ENCODE measurements at regions not wholly inside any gene's neighbourhood (a gene's known extent, or its start where the extent isn't known, plus 50 kb on each side); places are given as distances from the start of the nearest gene placed in this dataset.

GRCh38 chr7:26513948-26514347, 222.3 kb downstream of the SNX10 start:
- DNase-seq (ENCODE audit: low spot score): no peak

GRCh38 chr7:26514633-26515032, 223.0 kb downstream of the SNX10 start:
- DNase-seq (ENCODE audit: low spot score): no peak

DNA sequence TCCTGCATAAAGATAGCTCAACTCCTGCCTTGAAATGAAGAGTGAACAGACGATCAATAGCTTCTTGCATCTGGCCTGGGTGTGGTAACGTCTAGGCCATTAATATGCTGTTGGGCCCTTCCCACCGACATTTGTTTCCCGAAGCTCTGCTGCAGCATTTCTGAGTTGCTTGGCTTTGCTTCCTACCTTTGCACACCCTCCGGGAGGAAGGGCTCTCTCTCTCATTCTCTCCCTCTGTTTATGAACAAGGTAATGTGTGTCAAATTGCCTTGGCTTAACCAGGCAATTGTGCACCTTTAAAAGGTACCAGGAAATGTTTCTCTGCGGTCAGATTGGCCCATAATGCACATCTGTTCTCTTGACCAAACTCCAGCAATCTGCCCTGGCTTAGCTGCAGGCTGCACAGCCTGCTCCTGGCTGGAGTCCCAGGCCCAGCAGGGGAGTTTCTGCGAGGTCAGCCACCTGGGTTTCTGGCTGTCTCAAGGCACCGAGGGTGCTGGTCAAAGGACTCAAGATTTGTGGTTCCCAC, 223.7 kb downstream of the SNX10 start:
- peak; percentile 55 for DNase-seq (ENCODE audit: low spot score)

GRCh38 chr7:26520483-26520882, 228.8 kb downstream of the SNX10 start:
- DNase-seq (ENCODE audit: low spot score): no peak

DNA sequence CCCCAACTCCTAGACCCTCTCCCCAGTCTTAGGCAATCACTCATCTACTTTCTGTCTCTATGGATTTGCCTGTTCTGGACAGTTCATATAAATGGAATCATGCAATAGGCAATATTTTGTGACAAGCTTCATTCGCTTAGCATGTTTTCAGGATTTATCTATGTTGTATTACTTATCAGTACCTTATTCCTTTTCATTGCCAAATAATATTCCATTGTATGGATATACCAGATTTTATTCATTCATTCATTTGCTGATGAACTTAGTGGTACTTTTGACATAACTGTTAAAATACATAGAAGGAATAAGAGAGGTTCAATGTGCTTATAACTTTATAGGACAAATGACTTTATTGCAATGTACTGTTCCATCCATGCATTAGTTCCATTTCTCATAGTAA, 231.0 kb downstream of the SNX10 start:
- no peak for DNase-seq (ENCODE audit: low spot score)

- DNase-seq (ENCODE audit: low spot score): no peak
Measured at GRCh38 chr7:26525398-26526264, 234.0 kb downstream of the SNX10 start.

GRCh38 chr7:26526265-26526587, 234.6 kb downstream of the SNX10 start:
- no peak for DNase-seq (ENCODE audit: low spot score)

GRCh38 chr7:26531926-26532325, 240.3 kb downstream of the SNX10 start:
- no peak for DNase-seq (ENCODE audit: low spot score)

- DNase-seq (ENCODE audit: low spot score): no peak
Measured at GRCh38 chr7:26532471-26532870, 240.8 kb downstream of the SNX10 start.

GRCh38 chr7:26533217-26533616, 241.6 kb downstream of the SNX10 start:
- no peak for DNase-seq (ENCODE audit: low spot score)

DNA sequence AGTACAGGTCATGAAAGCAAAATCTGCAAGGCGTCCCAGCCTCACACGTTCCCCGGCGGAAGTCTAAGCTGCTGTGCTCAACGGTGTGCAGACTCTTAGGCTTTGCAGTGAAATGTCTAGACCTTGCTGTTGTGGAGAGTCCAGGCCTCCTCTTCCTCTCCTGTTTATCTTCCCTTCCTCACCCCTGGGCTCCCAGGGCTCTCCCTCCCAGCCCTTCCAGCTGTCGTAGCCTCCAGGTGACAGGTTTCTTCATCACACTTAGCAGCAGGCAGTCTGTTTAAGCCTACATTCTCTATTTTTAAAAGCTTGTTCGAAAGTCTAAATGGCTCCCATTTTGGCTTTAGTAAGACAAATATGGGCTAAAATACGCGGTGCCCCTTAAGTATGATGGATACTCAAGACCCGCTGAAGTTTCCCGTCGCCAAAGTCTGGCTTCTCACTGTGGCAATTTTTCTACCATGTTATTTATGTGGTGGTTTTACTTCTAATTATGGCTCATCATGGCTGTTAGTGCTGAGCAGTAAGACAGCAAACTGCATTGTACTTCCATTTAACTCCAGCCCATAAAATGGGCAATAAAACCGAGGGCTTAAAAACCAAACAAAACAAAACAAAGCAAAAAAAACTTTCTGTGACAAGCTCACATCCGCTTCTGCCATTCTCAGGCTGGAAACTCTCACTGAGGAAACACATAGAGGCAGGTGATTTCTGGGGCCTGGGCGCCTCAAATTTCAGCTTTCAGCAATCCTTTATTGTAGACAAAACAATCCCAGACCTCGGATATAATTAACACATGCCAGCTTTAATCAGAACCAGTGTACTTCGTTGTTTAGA, 243.2 kb downstream of the SNX10 start:
- DNase-seq (ENCODE audit: low spot score): peak; percentile 78

- DNase-seq (ENCODE audit: low spot score): no peak
Measured at GRCh38 chr7:26535483-26536007, 243.9 kb downstream of the SNX10 start.

DNA sequence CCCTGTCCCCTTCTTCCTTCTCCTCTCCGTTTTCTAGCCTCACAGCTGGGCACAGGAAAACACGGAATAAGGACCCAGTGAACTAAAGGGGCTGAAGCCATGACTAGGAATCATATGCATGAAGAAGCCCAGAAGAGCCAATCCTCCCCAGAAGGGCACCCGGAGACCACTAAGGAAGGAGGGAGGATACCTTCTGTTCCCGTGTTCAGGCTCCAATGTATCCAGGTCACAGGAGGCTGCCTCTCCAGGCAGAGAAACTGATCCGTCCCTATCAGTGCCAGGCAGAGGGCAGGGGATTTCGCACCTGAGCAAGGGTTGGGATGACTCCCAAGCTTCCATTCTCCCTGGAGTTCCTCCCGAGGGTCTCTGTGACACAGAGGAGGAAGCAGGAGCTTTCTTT, 246.6 kb downstream of the SNX10 start:
- no peak for DNase-seq (ENCODE audit: low spot score)

DNA sequence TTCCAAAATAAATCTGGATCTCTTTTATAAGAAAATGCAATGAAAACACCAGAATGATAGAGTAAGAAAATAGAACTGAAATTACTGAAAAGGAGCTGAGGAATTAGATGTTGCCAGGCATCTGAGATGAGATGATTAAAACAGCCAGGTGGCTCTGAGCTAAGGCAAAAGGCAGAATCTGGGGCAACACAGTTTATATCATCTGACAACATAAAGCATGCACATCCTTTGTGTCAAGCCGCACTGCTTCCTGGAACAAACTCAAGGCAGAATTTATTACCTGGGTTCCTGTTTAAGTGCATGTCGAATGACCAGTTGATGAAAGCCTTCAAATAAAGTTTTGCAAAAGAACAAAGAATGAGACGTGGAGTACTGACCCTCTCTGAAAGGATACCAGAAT, 247.0 kb downstream of the SNX10 start:
- DNase-seq (ENCODE audit: low spot score): no peak

DNA sequence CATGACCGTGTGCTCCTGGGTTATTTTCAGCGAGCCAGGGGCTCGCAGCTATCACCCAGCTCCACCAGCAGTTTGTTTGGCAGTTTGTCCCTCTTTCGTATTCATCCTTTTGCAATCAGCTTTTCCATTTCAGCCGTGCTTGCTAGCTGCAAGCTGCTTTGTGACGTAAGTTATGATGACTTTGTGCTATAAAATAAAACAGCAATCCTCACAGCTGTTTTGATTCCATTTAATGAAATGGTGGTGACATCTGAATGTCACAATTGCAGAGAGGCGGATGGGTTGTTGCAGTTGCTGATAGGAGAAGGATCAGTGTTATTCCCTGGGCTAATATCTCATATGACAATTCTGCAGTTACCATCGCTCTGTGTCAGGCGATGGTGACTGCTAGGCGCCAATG, 251.7 kb downstream of the SNX10 start:
- DNase-seq (ENCODE audit: low spot score): no peak

DNA sequence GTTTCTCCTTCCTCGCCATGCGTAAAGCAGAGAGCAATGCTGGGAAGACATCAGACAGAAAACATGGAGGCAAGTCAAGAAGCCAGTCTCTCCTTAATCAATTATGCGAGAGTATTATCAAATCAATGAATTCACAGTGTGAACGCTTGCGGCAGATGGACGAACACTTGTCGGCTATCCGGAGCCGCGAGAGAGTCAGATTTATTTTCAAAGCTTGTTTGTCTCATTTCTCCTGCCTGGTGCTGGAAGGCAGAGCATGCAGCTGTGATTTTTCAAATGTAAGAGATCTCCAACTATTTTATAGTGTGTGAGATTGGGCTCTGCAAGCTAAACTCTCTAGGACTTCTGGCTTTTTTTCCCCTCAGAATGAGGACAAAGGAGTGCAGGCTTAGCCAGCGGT, 252.3 kb downstream of the SNX10 start:
- DNase-seq (ENCODE audit: low spot score): no peak

- DNase-seq (ENCODE audit: low spot score): no peak
Measured at GRCh38 chr7:26546508-26547053, 254.9 kb downstream of the SNX10 start.

DNA sequence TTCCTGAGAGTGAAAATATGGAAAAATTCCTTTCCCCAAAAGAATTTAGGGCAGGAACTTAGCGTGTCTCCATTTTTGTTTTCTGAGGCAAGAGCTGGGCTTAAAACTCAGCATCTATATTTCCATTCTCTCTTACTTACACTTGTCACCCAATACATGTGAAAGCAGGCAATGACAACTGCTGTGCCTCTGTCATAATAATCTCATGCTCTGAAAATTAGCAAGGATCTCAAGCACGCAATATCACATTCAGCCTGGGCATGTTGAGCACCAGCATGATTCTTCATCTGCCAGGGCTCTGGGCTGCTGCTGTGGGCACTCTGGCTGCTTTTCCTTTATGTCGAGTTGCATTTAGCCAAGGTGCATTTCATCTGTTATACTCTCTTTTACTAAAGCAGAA, 255.5 kb downstream of the SNX10 start:
- no peak for DNase-seq (ENCODE audit: low spot score)

GRCh38 chr7:26549281-26549944, 257.8 kb downstream of the SNX10 start:
- peak; percentile 99 for DNase-seq (ENCODE audit: low spot score)

- DNase-seq (ENCODE audit: low spot score): peak; percentile 74
Measured at GRCh38 chr7:26550492-26550891, 258.8 kb downstream of the SNX10 start.

DNA sequence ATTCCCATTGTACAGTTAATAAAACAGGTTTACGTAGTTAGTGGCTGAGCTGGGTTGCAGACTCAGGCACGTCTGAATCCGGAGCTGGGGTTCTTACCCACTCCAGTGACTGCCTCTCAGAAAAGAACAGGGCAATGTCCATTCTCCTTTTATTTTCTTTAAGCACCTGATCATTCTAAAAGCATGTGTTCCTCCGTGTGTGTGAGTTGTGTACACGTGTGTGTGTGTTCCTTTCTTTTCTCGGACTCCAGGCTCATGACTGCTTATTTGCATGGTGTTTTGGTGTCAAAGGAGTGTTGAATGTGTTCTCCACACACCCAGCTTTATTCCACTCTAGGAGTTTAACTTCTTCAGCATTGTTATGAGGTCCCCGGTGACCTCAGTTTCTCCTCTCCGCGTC, 260.1 kb downstream of the SNX10 start:
- peak; percentile 20 for DNase-seq (ENCODE audit: low spot score)

GRCh38 chr7:26553128-26553527, 261.5 kb downstream of the SNX10 start:
- DNase-seq (ENCODE audit: low spot score): no peak
